Effector memory CD8-positive, alpha-beta T cell (primary cell): ENCODE measurements at regions not wholly inside any gene's neighbourhood (a gene's known extent, or its start where the extent isn't known, plus 50 kb on each side); places are given as distances from the start of the nearest gene placed in this dataset.

Source experiments
- ATAC-seq: fragments of 150-1000 bp; cut with Tn5 transposase; replicated peaks from 2 replicates; pipeline ENCODE4 v1.10.0; 2021; ENCODE audit warnings: mild to moderate bottlenecking, moderate library complexity
- DNase-seq, 3 experiments: peaks; one replicate each; pipeline ENCODE4 v3.0.0; 2021
- H3K27ac Mint-ChIP-seq, 2 donors: one replicate each; pipeline ENCODE4 v1.8.0; 2022; ENCODE audit warnings: mild to moderate bottlenecking in 2 of 2, mixed read lengths in 2 of 2, moderate library complexity in 2 of 2
- H3K27me3 Mint-ChIP-seq, 2 donors: one replicate each; pipeline ENCODE4 v1.8.0; 2022; ENCODE audit warnings: mixed read lengths in 2 of 2
- H3K36me3 Mint-ChIP-seq: one replicate; pipeline ENCODE4 v1.8.0; 2022; ENCODE audit warnings: mild to moderate bottlenecking, moderate library complexity, mixed read lengths; ENCODE audit not compliant: insufficient read depth
- H3K4me1 Mint-ChIP-seq, 2 donors: one replicate each; pipeline ENCODE4 v1.8.0; 2022; ENCODE audit warnings: low read depth in 2 of 2, mixed read lengths in 2 of 2
- H3K4me3 Mint-ChIP-seq, 2 donors: one replicate each; pipeline ENCODE4 v1.8.0; 2022; ENCODE audit warnings: mild to moderate bottlenecking in 2 of 2, mixed read lengths in 2 of 2, moderate library complexity in 2 of 2
- H3K9me3 Mint-ChIP-seq, 2 donors: one replicate each; pipeline ENCODE4 v1.8.0; 2022; ENCODE audit warnings: mixed read lengths in 2 of 2

DNA sequence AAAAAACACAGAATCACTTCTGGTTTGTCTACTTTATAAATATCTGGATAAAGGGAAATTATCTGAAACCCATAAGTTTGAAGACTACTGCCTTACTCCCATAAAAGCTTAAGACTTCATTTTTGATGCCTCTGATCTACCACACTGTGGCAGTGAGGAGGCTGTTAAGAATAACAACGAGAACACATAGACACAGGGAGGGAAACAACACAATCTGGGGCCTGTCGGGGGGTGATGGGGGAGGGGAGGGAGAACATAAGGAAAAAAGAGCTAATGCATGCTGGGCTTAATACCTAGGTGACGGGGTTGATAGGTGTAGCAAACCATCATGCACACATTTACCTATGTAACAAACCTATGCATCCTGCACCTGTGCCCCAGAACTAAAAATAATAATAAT, 573.7 kb downstream of the GBA3 start:
- ATAC-seq (no peak), DNase-seq (no peak)
- Mint-ChIP-seq H3K27me3 (no peaks in the 10 kb centered on the region), H3K36me3 (no peaks in the 10 kb centered on the region), H3K4me3 (no peak overlapping the region), H3K9me3 (peaks cover 0 to 9% of the 10 kb centered on the region in 2 donors), H3K4me1 (no peaks in the 10 kb centered on the region), H3K27ac (no peak overlapping the region)

- no peaks in the 10 kb centered on the region for H3K36me3 Mint-ChIP-seq
- H3K27me3 Mint-ChIP-seq, result no peaks in the 10 kb centered on the region
- H3K9me3 Mint-ChIP-seq, result peaks cover 0 to 8% of the 10 kb centered on the region in 2 donors
- H3K4me1 Mint-ChIP-seq, result no peaks in the 10 kb centered on the region
- no peak for DNase-seq
- no peak overlapping the region for H3K27ac Mint-ChIP-seq
- no peak overlapping the region for H3K4me3 Mint-ChIP-seq
- ATAC-seq, result no peak
Observed at GRCh38 chr4:23260511-23260910, 567.8 kb downstream of the GBA3 start.

- no peak for ATAC-seq
Observed at GRCh38 chr4:23245203-23245832, 552.6 kb downstream of the GBA3 start.

DNA sequence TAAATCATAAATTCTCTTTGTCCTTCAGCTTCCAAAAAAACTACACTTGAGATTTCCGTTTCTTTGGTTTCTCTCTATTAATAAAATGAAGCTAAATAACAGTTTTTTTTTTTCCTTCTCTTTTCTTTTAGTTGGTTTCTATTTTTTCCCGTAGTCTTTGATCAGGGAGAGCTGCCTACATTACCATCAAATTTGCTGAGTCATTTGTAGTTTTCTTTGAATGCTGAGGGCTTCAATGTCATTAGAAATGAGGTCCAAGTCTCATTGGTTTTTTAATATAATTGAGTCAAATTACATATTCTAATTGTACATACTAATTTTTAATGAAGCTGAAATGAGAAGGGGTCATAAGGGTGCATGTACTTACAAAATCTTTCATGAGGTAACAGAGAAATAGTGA, 550.2 kb downstream of the GBA3 start:
- DNase-seq (no peak), ATAC-seq (no peak)
- Mint-ChIP-seq H3K27ac (no peak overlapping the region), H3K27me3 (no peaks in the 10 kb centered on the region), H3K9me3 (peaks cover 5 to 9% of the 10 kb centered on the region in 2 donors), H3K36me3 (no peaks in the 10 kb centered on the region), H3K4me3 (no peak overlapping the region), H3K4me1 (no peaks in the 10 kb centered on the region)

More at GRCh38 chr4:23245203-23245832, 552.6 kb downstream of the GBA3 start:
- H3K4me1 Mint-ChIP-seq, result no peaks in the 10 kb centered on the region
- DNase-seq, result no peak
- H3K27me3 Mint-ChIP-seq, result no peaks in the 10 kb centered on the region
- H3K4me3 Mint-ChIP-seq, result no peak overlapping the region
- H3K27ac Mint-ChIP-seq, result no peak overlapping the region
- H3K9me3 Mint-ChIP-seq, result peaks cover 5 to 10% of the 10 kb centered on the region in 2 donors
- H3K36me3 Mint-ChIP-seq, result no peaks in the 10 kb centered on the region

- no peak for ATAC-seq
- Mint-ChIP-seq H3K4me3 (no peak overlapping the region), H3K4me1 (no peaks in the 10 kb centered on the region), H3K36me3 (no peaks in the 10 kb centered on the region), H3K27ac (no peak overlapping the region), H3K9me3 (peaks cover 5 to 7% of the 10 kb centered on the region in 2 donors), H3K27me3 (no peaks in the 10 kb centered on the region)
- no peak for DNase-seq
Observed at GRCh38 chr4:23241408-23241807, 548.7 kb downstream of the GBA3 start.

DNA sequence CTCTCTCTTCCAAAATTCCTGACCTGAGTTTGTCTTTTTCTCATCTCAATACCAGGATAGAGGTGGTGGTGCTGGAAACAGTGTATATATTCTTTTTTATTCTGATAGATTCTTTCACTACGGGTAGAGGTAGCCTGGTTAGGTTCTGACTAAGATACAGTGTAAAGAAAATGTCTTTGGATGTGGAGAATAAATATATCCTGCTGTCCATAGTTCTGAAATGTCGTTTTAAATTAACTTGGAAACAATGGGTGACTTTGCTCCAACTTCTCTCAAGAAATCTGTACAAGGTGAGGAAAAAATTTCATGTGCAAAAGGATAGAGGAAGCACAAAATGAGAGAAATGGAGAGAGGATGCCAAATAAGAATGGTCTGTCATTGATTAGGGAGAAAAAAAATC, 546.1 kb downstream of the GBA3 start:
- no peak overlapping the region for H3K4me3 Mint-ChIP-seq
- H3K9me3 Mint-ChIP-seq, result peaks cover 3 to 7% of the 10 kb centered on the region in 2 donors
- H3K27ac Mint-ChIP-seq, result no peak overlapping the region
- H3K36me3 Mint-ChIP-seq, result peaks cover under 1% of the 10 kb centered on the region
- H3K27me3 Mint-ChIP-seq, result no peaks in the 10 kb centered on the region
- H3K4me1 Mint-ChIP-seq, result no peaks in the 10 kb centered on the region
- DNase-seq (no peak), ATAC-seq (no peak)

DNA sequence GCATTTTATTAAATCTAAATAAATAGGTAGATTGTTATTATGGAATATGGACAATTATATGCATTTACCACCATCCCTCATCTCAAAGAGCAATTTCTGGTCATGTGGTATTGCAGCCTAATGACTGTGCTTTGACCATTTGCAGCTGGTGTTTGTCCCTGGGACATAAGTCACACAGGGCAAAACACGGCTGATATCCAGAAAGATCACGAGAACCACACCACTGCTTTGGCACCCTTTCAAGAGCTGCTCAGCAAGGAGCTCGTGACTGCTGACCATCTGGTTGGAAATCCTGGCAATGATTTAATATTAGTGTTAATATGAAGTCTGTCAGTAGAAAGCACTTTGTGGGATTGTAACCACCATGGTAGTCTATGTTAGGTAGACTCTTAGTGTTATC, 545.0 kb downstream of the GBA3 start:
- Mint-ChIP-seq H3K36me3 (peaks cover 3% of the 10 kb centered on the region), H3K4me1 (no peaks in the 10 kb centered on the region)
- no peak for DNase-seq

DNA sequence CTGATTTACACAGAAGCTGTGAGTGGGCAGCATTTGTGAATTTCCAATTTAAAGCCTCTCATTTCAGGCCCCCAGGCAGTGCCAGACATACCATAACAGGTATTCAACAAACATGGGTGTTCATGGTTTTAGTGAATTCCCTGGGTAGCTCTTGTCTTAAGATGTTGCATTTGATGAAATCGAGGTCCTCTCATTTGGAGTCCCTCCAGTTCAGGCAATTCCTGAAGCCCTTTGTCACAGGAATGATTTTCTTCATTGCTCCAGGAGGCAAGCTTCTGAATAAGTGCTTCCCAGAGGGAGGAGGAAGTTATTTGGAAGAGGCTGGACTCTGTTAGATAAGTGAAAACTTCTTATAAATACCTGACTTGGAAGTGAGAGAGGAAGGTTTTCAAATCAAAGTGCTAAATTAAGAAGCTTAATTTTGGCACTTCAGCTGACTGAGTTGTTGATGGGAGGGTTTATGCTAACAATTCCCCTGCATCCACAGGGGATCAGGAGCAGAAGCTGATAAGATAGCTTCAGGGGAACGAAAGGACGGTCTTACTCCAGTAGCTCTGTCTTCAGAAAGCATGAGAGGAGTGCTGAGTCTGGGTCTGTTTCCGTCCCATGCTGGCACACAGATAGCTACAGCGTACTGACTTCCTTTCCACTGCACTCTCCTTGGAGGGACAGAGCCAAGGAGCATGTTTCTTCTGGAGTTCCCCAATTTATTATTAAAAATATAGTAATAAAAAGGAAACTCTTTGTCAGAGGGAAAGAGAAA, 543.1 kb downstream of the GBA3 start:
- peaks cover 4 to 21% of the 10 kb centered on the region in 2 donors for H3K9me3 Mint-ChIP-seq
- H3K4me1 Mint-ChIP-seq, result no peaks in the 10 kb centered on the region
- H3K27ac Mint-ChIP-seq, result no peak overlapping the region
- no peaks in the 10 kb centered on the region for H3K27me3 Mint-ChIP-seq
- DNase-seq, result no peak
- no peak for ATAC-seq
- no peak overlapping the region for H3K4me3 Mint-ChIP-seq
- peaks cover 3% of the 10 kb centered on the region for H3K36me3 Mint-ChIP-seq

More for the DNA sequence above, 545.0 kb downstream of the GBA3 start:
- Mint-ChIP-seq H3K9me3 (peaks cover 2 to 15% of the 10 kb centered on the region in 2 donors), H3K27ac (no peak overlapping the region), H3K4me3 (no peak overlapping the region), H3K27me3 (no peaks in the 10 kb centered on the region)
- ATAC-seq, result no peak

DNA sequence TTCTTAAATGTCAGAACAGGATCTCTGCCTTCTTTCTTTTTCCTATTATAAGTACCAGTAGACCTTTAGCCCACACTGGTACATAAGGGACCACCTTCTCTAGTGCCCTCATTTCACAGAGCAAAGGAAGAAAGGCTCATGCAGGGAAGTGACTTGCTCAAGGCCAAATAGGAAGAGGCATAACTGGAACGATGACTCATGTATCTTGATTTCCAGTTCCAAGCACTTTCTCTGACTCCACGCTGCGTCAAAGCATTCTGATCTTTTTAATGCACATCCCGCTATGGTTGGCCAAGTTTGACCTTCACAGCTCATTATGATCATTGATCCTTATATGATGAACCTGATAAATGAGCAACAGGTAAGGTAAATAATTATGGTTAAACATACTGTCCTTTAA, 542.0 kb downstream of the GBA3 start:
- H3K9me3 Mint-ChIP-seq, result peaks cover 4 to 14% of the 10 kb centered on the region in 2 donors
- H3K4me3 Mint-ChIP-seq, result no peak overlapping the region
- DNase-seq (no peak), ATAC-seq (no peak)
- H3K36me3 Mint-ChIP-seq, result peaks cover 3% of the 10 kb centered on the region
- no peak overlapping the region for H3K27ac Mint-ChIP-seq
- H3K27me3 Mint-ChIP-seq, result no peaks in the 10 kb centered on the region
- H3K4me1 Mint-ChIP-seq, result no peaks in the 10 kb centered on the region

DNA sequence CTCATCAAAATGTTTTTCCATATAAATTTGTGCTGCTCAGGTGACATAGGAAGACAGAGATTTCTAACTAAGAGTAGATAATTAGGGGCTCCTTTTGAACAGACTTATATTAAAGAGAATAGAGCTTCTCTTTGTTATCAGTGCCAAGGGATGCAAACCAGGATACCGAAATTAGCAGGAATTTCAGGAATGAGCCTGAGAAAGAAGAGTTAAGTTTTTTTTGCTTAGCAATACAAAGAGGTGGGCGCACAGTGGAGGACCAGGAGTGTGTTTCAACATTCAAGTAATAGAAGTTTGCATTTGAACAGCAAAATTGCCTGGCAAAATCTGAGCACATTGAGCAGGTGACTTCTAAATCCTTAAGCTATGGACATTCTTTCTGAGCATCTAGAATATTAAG, 541.3 kb downstream of the GBA3 start:
- Mint-ChIP-seq H3K4me1 (no peaks in the 10 kb centered on the region), H3K9me3 (peaks cover 4 to 14% of the 10 kb centered on the region in 2 donors), H3K4me3 (no peak overlapping the region), H3K27me3 (no peaks in the 10 kb centered on the region), H3K27ac (no peak overlapping the region), H3K36me3 (peaks cover 3% of the 10 kb centered on the region)
- no peak for DNase-seq
- no peak for ATAC-seq

DNA sequence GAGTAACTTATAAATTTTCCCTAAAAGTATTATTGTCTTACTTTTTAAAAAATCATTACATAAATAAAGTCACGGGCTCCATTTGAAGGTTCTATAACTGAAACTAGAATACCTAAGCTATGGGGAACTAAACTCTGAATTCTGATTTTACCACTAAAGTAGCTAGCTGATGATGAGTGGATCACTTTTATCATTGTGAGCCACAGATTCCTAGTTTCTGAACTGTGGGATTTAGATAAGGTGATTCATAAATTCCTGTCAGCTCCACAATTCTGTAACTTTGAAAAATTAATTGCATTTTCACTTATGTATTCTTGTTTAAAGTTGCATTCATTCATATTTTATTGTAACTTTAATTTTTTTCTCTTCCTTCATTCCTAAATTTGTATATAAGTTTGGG, 540.9 kb downstream of the GBA3 start:
- no peak for ATAC-seq
- no peak overlapping the region for H3K27ac Mint-ChIP-seq
- H3K9me3 Mint-ChIP-seq, result peaks cover 4 to 14% of the 10 kb centered on the region in 2 donors
- no peak overlapping the region for H3K4me3 Mint-ChIP-seq
- no peak for DNase-seq
- no peaks in the 10 kb centered on the region for H3K4me1 Mint-ChIP-seq
- H3K27me3 Mint-ChIP-seq, result no peaks in the 10 kb centered on the region
- peaks cover 3% of the 10 kb centered on the region for H3K36me3 Mint-ChIP-seq

GRCh38 chr4:23232987-23233386, 540.2 kb downstream of the GBA3 start:
- Mint-ChIP-seq H3K4me3 (no peak overlapping the region), H3K4me1 (no peaks in the 10 kb centered on the region), H3K36me3 (peaks cover 3% of the 10 kb centered on the region), H3K9me3 (peaks cover 4 to 14% of the 10 kb centered on the region in 2 donors), H3K27ac (no peak overlapping the region), H3K27me3 (no peaks in the 10 kb centered on the region)
- ATAC-seq (no peak), DNase-seq (no peak)

DNA sequence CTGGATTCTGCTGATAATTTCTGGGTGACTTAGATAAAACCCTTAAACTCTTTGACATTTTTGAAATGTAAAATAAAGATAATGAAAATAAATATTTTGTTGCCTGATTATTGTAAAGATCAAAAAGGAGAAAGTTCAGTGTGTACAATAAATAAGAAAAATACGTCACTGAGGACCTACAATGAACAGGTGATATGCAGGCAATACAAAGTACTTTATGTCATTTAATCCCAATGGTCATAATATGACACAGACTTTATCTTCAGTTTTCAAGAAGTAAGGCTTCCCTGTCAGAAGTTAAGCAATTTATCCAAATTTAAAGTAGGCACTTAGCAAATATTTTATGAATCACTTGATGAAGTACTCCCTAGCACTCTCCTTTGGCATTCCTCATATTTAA, 532.8 kb downstream of the GBA3 start:
- ATAC-seq (no peak), DNase-seq (no peak)
- H3K36me3 Mint-ChIP-seq, result no peaks in the 10 kb centered on the region
- H3K9me3 Mint-ChIP-seq, result peaks cover 8 to 13% of the 10 kb centered on the region in 2 donors
- H3K4me1 Mint-ChIP-seq, result no peaks in the 10 kb centered on the region
- H3K4me3 Mint-ChIP-seq, result no peak overlapping the region
- H3K27me3 Mint-ChIP-seq, result no peaks in the 10 kb centered on the region
- H3K27ac Mint-ChIP-seq, result no peak overlapping the region

- Mint-ChIP-seq H3K27me3 (no peaks in the 10 kb centered on the region), H3K4me3 (no peak overlapping the region), H3K27ac (no peak overlapping the region), H3K36me3 (no peaks in the 10 kb centered on the region), H3K9me3 (peaks cover 8 to 13% of the 10 kb centered on the region in 2 donors), H3K4me1 (no peaks in the 10 kb centered on the region)
- DNase-seq, result no peak
- ATAC-seq, result no peak
Observed at GRCh38 chr4:23224684-23225420, 532.1 kb downstream of the GBA3 start.
